C4-2B (cell line): ENCODE measurements at regions not wholly inside any gene's neighbourhood (a gene's known extent, or its start where the extent isn't known, plus 50 kb on each side); places are given as distances from the start of the nearest gene placed in this dataset.

ENCODE experiments used
- H3K27ac ChIP-seq: fragments of 450-650 bp; 2 replicates; pipeline ENCODE4 v1.5.1; 2017
- ZFX ChIP-seq: fragments of 450-650 bp; IDR thresholded peaks from 2 replicates; pipeline ENCODE4 v1.6.1; 2017
- TF ChIP-seq, protein P1 (sequence below): fragments of 450-650 bp; conservative IDR thresholded peaks from 2 replicates; pipeline ENCODE4 v1.5.1; 2017; ENCODE audit warnings: mild to moderate bottlenecking

DNA sequence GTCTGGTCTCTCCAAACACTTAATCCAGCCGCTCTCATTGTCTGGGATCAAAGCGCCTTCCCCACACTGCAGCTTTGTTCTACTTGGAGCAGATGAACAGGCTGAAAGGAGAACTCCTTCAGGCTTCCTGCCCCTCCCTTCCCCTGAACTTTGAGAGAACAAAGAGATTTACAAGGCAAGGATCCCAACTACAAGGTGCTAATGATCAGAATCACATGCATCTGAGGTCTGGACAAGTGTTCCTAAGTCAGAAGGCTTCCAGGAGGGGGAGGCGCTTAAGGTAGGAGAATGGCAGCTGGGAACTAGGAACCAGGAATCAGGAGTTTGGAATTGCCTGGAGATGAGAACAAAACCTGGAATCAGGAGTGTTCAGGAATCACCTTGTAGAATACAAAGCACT lies 606.3 kb upstream of the CDH11 start:
- no peak overlapping the region for H3K27ac ChIP-seq
- TF ChIP-seq ZFX = no peak

DNA sequence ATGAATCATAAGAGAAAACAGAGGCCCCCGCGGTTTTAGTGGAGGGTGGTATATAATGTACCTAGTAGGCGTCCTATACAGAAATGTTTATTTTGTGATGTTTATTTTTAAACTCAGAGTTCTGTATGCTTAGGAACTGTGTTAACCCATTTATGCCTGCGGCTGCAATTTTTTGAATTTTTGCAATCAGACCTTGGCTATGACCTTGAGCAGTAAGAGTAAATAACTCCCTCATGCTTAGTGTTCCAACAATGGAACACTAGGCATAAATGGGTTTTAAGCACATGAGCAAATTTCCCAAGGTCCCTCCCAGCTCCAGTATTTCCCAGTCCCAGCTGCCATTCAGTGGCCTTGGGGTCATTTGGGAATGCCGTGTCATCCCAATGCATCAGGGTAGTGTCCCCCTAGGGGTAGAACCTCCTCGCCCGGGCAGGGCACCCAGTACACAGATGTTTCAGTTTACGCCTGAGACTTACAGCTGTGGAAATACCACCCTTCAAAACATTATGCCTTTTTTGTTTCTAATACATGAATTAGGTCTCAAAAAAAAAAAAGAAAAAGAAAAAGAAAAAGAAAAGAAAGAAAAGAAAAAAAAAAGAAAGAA lies 605.8 kb upstream of the CDH11 start:
- H3K27ac ChIP-seq = no peak overlapping the region
- TF ChIP-seq, protein P1, sequence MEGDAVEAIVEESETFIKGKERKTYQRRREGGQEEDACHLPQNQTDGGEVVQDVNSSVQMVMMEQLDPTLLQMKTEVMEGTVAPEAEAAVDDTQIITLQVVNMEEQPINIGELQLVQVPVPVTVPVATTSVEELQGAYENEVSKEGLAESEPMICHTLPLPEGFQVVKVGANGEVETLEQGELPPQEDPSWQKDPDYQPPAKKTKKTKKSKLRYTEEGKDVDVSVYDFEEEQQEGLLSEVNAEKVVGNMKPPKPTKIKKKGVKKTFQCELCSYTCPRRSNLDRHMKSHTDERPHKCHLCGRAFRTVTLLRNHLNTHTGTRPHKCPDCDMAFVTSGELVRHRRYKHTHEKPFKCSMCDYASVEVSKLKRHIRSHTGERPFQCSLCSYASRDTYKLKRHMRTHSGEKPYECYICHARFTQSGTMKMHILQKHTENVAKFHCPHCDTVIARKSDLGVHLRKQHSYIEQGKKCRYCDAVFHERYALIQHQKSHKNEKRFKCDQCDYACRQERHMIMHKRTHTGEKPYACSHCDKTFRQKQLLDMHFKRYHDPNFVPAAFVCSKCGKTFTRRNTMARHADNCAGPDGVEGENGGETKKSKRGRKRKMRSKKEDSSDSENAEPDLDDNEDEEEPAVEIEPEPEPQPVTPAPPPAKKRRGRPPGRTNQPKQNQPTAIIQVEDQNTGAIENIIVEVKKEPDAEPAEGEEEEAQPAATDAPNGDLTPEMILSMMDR = no peak
- TF ChIP-seq ZFX = no peak

GRCh38 chr16:65725156-65725845 lies 603.4 kb upstream of the CDH11 start:
- no peak overlapping the region for H3K27ac ChIP-seq
- TF ChIP-seq, protein P1 = no peak
- TF ChIP-seq ZFX = no peak

DNA sequence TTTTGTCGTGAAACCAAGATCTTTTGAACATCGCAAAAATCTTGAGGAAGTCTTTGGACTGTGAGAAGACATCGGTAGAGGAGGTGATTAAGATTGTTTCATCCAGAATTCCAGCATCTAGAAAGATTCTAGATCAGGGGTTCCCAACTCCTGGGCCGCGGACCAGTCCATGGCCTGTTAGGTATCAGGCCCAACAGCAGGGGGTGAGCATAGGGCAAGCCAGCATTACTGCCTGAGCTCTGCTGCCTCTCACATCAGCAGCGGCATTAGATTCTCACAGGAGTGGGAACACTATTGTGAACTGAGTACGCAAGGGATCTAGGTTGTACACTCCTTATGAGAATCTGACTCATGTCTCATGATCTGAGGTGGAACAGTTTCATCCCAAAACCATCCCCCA lies 600.6 kb upstream of the CDH11 start:
- TF ChIP-seq, protein P1 = peak; percentile 9; the same call in 1 of the 2 replicates
- no peak for TF ChIP-seq ZFX

GRCh38 chr16:65717846-65718245 lies 596.0 kb upstream of the CDH11 start:
- H3K27ac ChIP-seq = no peak overlapping the region
- TF ChIP-seq, protein P1 = no peak
- no peak for TF ChIP-seq ZFX

More for the DNA sequence above, 600.6 kb upstream of the CDH11 start:
- H3K27ac ChIP-seq = no peak overlapping the region

DNA sequence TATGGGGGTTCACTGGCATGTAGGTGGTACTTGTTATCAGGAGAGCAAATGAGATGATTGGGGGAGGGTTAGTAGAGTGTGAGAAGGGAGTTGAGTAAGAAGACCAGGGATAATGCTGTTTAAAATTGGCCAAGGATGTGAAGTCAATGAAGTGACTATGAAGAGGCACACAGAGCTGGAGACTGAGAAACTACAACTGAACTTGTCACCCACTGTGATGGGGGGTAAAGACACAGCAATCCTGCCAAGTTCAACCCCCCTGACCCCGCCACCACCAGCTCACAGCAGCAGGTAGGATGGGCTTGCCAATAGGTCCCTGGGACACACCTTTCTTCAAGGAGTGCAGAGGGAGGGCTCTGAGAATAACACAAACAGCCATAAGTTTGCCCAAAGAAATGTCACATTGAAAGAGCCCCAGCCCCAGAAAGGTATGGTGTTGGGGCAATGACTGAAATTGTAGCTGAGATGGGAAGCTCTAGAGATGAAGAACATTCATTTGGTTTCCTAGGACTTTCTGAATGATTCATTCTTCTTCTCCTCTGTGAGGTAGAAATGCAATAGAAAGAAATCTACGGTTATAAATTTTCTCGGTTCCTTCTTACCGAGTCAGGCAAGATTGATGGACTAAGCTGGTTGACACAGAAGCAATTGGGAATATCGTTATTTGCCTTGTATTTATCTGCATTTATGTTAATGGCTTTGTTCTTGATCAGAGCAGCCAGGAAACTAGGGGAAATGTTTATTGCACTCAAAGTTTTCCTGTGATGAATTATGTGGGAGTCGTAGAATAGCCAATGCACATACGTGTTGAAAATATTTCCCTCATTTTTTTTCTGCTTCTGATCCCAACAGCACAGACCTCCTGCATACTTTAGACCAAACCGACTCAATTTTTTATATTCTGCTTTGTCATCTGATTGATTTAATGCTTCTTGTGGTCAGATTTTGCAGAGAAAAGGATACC lies 595.2 kb upstream of the CDH11 start:
- TF ChIP-seq, protein P1 = no peak
- TF ChIP-seq ZFX = no peak
- H3K27ac ChIP-seq = no peak overlapping the region

- TF ChIP-seq ZFX = no peak
- TF ChIP-seq, protein P1 = no peak
- no peak overlapping the region for H3K27ac ChIP-seq
These were observed 591.4 kb upstream of the CDH11 start for GRCh38 chr16:65713181-65713808.
